ENCODE measurements at regions not wholly inside any gene's neighbourhood (a gene's known extent, or its start where the extent isn't known, plus 50 kb on each side); places are given as distances from the start of the nearest gene placed in this dataset.

DNA sequence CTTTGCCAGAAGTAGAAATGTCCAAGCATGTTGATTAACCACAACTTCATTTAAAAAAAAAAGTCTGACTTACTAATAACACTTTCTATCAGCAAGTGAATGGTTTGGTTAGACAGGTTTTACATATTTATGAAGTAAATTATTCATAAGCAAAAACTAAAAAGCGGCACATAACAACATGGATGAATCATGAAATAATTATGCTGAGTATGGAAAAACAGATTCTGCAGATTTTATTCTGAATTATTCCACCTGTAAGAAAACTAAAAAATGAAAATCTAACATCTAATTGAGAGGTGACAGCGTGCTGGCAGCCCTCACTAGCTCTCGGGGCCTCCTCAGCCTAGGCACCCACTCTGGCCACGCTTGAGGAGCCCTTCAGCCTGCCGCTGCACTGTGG lies 173.5 kb downstream of the ADAM29 start (continued):
- TF ChIP-seq EGR1 (IDR thresholded peaks at IDR 0.05; ENCODE audit: borderline replicate concordance, low read depth, low read length) (no peak), MAFK (IDR thresholded peaks at IDR 0.05; ENCODE audit: low read depth, low read length) (no peak)

Measured in H1 (cell line).